DMS79 (cell line): ENCODE measurements at regions not wholly inside any gene's neighbourhood (a gene's known extent, or its start where the extent isn't known, plus 50 kb on each side); places are given as distances from the start of the nearest gene placed in this dataset.

ENCODE experiments used
- DNase-seq: peaks from one replicate; lab custom pipeline; 2025; lab: John Stamatoyannopoulos, UW

GRCh38 chr7:17608114-17608833 lies 309.8 kb downstream of the AHR start:
- no peak for DNase-seq

- no peak for DNase-seq
These were observed 313.2 kb downstream of the AHR start for GRCh38 chr7:17611611-17612010.

GRCh38 chr7:17613338-17614041 lies 315.0 kb downstream of the AHR start:
- no peak for DNase-seq

DNA sequence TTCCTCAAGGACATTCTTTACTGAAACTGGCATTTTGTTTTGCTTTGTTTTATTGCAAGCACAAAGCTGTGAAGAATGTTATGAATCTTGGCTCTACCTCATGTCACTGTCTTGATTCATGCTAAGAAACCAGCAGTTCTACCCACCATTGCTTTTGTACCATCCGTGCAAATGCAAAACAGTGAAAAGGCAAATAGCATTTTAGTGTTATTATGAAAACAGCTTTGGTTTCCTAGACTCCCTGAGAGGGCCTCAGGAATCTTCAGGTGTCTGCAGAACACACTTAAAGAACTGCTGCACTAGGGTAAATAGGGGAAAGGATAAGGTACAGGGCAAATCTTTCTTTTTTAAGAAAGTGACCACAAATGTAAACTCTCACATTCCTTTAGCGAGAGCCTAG lies 318.9 kb downstream of the AHR start:
- DNase-seq, result no peak

GRCh38 chr7:17617857-17618651 lies 319.6 kb downstream of the AHR start:
- DNase-seq, result no peak

DNA sequence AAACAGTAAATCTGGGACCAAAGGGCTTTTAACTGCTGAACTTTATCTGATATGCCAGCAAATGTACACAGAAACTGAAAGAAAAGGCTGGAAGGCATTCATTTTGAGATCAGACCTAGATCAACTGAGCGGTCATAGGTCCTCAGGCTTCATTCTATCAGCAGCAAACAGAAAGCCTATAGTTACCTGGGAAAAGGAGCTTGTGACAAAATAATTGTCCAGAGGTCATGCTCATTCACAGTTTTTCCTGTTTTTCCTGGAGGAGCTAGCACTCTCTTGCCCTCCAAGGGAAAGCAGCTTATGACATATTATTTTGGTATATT lies 320.2 kb downstream of the AHR start:
- DNase-seq, result no peak

DNA sequence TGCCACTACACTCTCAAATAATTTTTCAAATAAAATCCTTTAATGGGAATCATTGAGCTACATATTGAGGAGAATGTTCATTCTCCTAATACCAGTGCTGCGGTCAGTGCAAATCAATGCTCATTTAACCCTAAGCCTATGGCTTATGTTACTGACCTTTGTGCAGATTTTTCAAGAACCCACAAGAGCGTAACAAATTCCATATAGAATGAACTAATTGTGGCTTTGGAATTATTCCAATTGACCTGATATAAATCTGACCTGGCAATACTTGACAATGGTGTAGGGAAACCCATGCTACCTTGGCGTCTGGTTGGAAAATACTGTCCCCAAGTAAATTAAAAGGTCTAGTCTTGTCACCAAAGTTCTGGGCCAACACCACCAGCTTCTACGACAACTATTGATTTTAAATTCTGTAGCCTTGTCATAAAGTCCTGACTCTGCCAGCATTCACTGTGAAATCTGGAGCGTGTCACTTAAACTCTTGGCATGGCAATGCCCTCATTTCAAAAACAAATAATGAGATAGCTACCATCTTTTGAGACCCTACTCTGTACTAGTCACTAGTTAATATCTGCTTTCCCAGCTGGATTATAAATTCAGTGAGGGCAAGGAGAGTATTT lies 320.9 kb downstream of the AHR start:
- DNase-seq, result no peak

- no peak for DNase-seq
These were observed 319.7 kb downstream of the SNX13 start for GRCh38 chr7:17620566-17620965.

DNA sequence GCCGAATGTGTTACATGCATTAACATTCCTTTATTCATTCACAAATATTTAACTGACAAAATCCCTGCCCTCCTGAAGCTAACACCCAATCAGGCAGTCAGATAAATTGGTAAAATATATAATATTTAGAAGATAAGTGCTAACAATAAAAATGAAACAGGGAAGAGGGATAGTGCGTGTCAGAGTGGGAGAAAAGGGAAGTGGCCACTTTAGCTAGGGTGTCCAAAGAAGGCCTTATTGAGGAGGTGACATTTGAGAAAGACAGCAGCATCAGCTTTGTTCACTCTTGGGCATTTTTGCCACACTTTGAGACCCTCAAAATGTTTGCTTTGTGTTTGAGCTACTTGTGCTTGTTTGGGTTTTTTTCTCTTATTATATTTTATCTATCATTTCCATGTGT lies 317.8 kb downstream of the SNX13 start:
- DNase-seq, result no peak

GRCh38 chr7:17623546-17624185 lies 316.6 kb downstream of the SNX13 start:
- DNase-seq, result no peak

DNA sequence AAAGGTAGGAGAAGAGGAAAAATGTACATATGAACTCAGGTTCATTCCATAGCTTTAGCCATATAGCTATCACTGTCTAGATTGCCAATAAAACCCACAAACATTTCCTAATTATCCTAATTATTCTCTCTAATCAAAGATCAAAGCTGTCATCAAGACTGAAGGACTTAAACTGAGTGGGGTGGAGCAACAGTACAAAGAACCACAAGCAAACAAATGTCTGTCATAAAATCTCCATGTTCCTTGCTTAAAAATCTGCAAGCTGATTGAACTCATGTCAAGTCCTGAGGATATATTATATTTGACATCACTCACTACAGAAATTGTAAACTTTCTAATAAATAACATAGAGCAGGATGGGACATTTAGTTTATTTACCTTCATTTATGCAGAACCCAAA lies 315.9 kb downstream of the SNX13 start:
- no peak for DNase-seq

GRCh38 chr7:17625043-17625442 lies 315.3 kb downstream of the SNX13 start:
- DNase-seq, result no peak

DNA sequence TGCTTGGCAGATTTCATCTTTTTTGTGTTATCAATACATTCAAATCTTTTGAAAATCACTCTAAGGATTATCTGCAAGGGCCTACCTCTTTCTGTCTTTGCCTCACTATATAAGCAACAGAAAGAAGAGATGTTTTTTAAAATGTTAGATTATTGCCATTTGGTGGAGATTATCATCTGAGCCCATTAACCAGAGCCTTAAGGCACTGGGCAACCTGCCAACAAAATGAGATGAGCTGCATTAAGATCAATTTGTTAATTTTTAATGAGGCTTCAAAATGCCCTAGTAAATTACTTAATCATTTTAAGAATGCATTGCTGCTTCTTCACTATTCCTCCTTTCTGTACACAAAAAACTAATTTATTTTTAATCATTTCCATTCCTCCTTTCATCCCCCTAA lies 314.1 kb downstream of the SNX13 start:
- peak; percentile 42 for DNase-seq

DNA sequence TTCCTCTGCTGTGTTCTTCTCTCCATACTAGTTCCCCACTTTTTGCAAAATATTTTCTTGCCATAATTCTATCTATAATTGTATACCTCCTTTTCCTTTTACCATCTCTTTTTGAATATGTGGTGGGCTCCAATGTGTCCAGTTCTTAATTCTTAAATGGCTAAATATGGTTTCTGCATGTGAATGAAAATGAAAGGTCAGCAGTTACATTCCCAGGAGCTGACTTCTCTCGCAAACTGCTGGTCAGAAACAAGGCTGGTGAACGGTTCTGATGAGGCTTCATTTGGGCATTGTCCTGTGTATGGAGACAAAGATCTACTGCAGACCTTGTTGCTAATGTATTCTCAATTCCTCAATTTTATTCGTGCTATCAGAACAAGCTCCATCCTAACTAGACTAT lies 309.2 kb downstream of the SNX13 start:
- no peak for DNase-seq

- DNase-seq, result no peak
These were observed 307.9 kb downstream of the SNX13 start for GRCh38 chr7:17632384-17632783.

GRCh38 chr7:17633067-17633466 lies 307.2 kb downstream of the SNX13 start:
- DNase-seq, result no peak

DNA sequence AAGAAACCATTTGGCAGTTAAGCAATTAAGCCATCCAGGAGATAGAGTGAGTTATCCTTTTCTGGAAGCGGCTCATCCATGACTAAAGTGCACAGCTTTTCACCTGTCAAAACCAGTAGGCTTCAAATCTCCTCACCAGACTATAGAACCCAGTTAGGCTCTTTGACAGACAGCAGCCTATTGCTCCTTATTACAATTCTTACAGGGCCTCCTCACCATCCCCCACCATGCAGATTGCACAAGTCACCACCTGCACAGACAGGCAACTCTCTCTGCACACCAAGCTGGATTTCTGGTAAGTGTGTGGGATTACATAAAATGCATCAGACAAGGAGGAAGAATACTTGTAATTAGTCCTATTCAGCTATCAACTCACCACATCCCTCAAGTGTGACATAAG lies 301.6 kb downstream of the SNX13 start:
- no peak for DNase-seq

- DNase-seq, result no peak
These were observed 299.4 kb downstream of the SNX13 start for GRCh38 chr7:17640730-17641377.

DNA sequence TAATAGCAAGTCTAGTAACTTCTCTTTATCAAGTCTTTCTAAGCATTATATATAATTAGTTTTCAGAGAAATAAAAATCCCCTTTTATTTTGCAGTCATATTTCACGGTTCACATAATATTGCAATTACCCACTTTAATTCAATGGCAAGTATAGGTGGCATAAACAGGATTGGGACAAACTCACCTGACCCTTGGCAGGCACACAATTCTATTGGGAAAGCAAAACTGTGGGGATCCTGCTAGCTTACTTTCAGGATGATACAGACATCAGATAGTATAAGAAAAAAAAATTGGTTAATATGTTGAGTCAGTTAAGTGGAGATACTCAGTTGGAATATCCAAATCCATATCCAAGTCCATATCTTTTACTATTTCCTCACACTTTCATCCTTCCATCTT lies 294.8 kb downstream of the SNX13 start:
- DNase-seq, result no peak

DNA sequence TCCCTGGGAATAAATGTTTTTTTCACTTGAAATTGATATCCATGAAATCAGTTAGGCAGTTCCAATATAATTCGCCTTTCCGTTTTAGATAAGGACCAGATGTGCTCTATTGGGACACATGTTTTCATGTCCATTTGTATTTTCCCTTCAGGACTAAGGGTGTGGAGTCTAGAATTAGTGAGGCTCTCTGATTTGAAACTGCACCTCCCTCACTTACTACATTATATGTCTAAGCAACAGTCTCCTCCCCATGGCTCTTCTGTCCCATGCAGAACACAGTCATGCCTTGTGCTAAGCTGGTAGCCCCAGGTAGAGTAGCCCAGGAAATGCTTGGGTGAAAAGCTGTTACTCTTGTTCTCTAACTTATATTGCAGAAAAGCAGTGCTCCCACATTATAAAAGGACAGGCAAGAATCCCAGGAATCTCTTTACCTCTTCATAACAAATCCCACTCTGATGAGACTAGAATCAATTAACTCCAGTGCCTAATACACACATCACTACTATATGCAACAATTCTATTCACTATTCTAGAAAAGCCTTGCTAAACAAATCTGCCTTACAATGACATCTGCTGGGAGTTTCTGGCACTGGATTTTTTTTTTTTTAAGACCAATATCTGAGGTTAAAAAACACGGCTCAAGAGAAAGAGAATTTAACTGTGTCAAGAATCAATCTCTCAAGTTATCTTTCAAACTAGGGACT lies 293.9 kb downstream of the SNX13 start:
- DNase-seq, result no peak

DNA sequence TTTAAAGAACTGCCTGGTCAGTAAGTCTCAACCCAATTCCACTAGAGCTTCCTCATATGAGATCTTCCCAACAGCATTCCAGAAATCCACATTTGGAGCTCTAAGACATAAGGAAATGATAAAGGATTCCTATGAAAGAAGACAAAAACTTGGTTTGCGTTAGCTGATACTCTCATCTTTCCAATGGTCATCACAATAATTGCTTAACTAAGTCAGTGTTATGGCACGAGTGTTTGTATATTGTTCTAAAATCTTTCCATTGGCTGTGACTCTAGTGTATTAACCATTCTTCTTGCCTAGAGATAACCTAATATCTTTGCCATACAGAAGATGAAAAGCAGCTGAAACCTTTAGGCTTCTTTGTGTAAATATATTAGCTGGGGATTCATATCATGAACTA lies 289.0 kb downstream of the SNX13 start:
- no peak for DNase-seq
